HepG2 (cell line): ENCODE measurements at regions not wholly inside any gene's neighbourhood (a gene's known extent, or its start where the extent isn't known, plus 50 kb on each side); places are given as distances from the start of the nearest gene placed in this dataset.

Experiments used
- ATAC-seq: fragments of 200-7000 bp; cut with Tn5 transposase; 3 replicates; pipeline ENCODE4 v1.9.1; 2020; ENCODE audit warnings: mild to moderate bottlenecking, moderate library complexity
- BruUV-seq: library from RNA; stranded (reverse); fragments of 400-500 nt; replicated peaks from 2 replicates; lab custom pipeline; 2021; lab: Mats Ljungman, UMichigan
- CTCF ChIA-PET: fragments of 300-600 bp; formaldehyde crosslinking; extraction: SDS; loops from one replicate; lab custom pipeline; 2021; ENCODE audit warnings: low total read pairs, inconsistent platforms, low intra/inter-chr PET ratio; lab: Yijun Ruan, JAX
- POLR2A ChIA-PET: fragments of 350-600 bp; sonication (Branson Sonifier 250); formaldehyde crosslinking; loops from one replicate; lab custom pipeline; 2020; ENCODE audit warnings: antibody characterized with exemption, inconsistent platforms; lab: Yijun Ruan, JAX
- DNase-seq: peaks from one replicate; pipeline ENCODE4 v3.0.0-alpha.2; 2015; ENCODE audit warnings: low spot score
- FAIRE-seq: peaks from 3 replicates; lab custom pipeline; 2011; peaks lifted over from hg19 to GRCh38; lab: Jason Lieb, UNC
- H2AFZ ChIP-seq: one replicate; pipeline ENCODE4 v1.6.1; 2011; ENCODE audit warnings: low read length, inconsistent platforms
- H3K27ac ChIP-seq: fragments of 300-600 bp; 3 replicates; pipeline ENCODE4 v1.8.0; 2011; ENCODE audit warnings: mixed run types, mild to moderate bottlenecking, mixed read lengths, low read length, inconsistent platforms; ENCODE audit not compliant: insufficient read depth; ENCODE audit errors: extremely low read length
- H3K27me3 ChIP-seq, 2 experiments: fragments of 200-600 bp in 1 of 2; 2 replicates in 1 of 2; 3 replicates in 1 of 2; pipeline versions ENCODE4 v1.6.0 to v1.8.0; 2011; ENCODE audit warnings: low read length in 2 of 2, mild to moderate bottlenecking in 2 of 2, moderate library complexity in 2 of 2, inconsistent platforms in 1 of 2; ENCODE audit not compliant: insufficient read depth in 2 of 2, control insufficient read depth in 1 of 2
- H3K36me3 ChIP-seq, 2 experiments: fragments of 200-600 bp in 1 of 2; replicated peaks in 1 of 2; 2 replicates in 1 of 2; 3 replicates in 1 of 2; pipeline versions ENCODE4 v1.5.1 to v1.8.0; 2011; ENCODE audit warnings: low read length in 2 of 2, inconsistent platforms in 1 of 2; ENCODE audit not compliant: insufficient read depth in 2 of 2, control insufficient read depth in 1 of 2
- H3K4me1 ChIP-seq: 2 replicates; pipeline ENCODE4 v1.5.1; 2012; ENCODE audit warnings: low read length, inconsistent platforms; ENCODE audit not compliant: insufficient read depth
- H3K4me2 ChIP-seq: 2 replicates; pipeline ENCODE4 v1.6.0; 2011; ENCODE audit warnings: low read depth, low read length, inconsistent platforms
- H3K4me3 ChIP-seq, 3 experiments: fragments of 200-600 bp in 1 of 3; sonication (generic), shearing (Covaris generic) in 1 of 3; replicated peaks in 1 of 3; 2 replicates each; pipeline ENCODE4 v1.5.1; 2011 to 2016; ENCODE audit warnings: low read length in 3 of 3, inconsistent platforms in 2 of 3, low read depth in 2 of 3, mild to moderate bottlenecking in 2 of 3, control low read depth in 1 of 3, mixed read lengths in 1 of 3; ENCODE audit not compliant: insufficient read depth in 1 of 3
- H3K79me2 ChIP-seq: one replicate; pipeline ENCODE4 v1.6.1; 2011; ENCODE audit warnings: low read length, inconsistent platforms; ENCODE audit not compliant: insufficient read depth
- H3K9ac ChIP-seq: 2 replicates; pipeline ENCODE4 v1.6.0; 2011; ENCODE audit warnings: mild to moderate bottlenecking, low read depth, low read length, inconsistent platforms; ENCODE audit not compliant: insufficient read depth
- H3K9me3 ChIP-seq: 2 replicates; pipeline ENCODE4 v1.5.1; 2012; ENCODE audit warnings: mild to moderate bottlenecking, low read length
- H4K20me1 ChIP-seq: 2 replicates; pipeline ENCODE4 v1.6.0; 2011; ENCODE audit warnings: inconsistent platforms, mild to moderate bottlenecking, low read length, moderate library complexity; ENCODE audit not compliant: insufficient read depth
- GATAD1 ChIP-seq: IDR thresholded peaks from 2 replicates; pipeline ENCODE4 v1.6.1; 2016; ENCODE audit warnings: missing genetic modification reagents, missing compliant biosample characterization
- NR2F2 ChIP-seq: IDR thresholded peaks from 2 replicates; pipeline ENCODE4 v1.6.1; 2012; ENCODE audit warnings: low read depth, inconsistent platforms, borderline replicate concordance
- RBM22 ChIP-seq: fragments of 200-400 bp; formaldehyde crosslinking; optimal IDR thresholded peaks from 2 replicates; pipeline ENCODE3; 2017; ENCODE audit warnings: mild to moderate bottlenecking, low read length, moderate library complexity
- ZEB1 ChIP-seq: IDR thresholded peaks from 2 replicates; pipeline ENCODE4 v1.6.1; 2012; ENCODE audit warnings: mild to moderate bottlenecking, low read depth, inconsistent platforms; ENCODE audit not compliant: insufficient replicate concordance
- ZNF260 ChIP-seq: sonication (generic); formaldehyde crosslinking; IDR thresholded peaks from 2 replicates; pipeline ENCODE4 v1.4.0; 2020; ENCODE audit warnings: missing genetic modification reagents, low read depth, mild to moderate bottlenecking, borderline replicate concordance
- ZNF546 ChIP-seq: sonication (generic); formaldehyde crosslinking; conservative IDR thresholded peaks from 2 replicates; pipeline ENCODE4 v1.8.1; 2023; ENCODE audit warnings: mild to moderate bottlenecking, missing genetic modification reagents
- ZNF605 ChIP-seq: sonication (generic); formaldehyde crosslinking; IDR thresholded peaks from 2 replicates; pipeline ENCODE4 v1.8.0; 2022; ENCODE audit warnings: mild to moderate bottlenecking, missing genetic modification reagents
- WGBS: methylation state at CpG from one replicate; pipeline ENCODE4 v1.1.6; 2017; ENCODE audit warnings: low lambda C conversion rate; 5-methylcytosine and 5-hydroxymethylcytosine counted together
- in situ Hi-C: cut with HindIII; loops from 2 replicates; pipeline ENCODE4 v1.10.0; 2017; ENCODE audit warnings: low pct_unique_long_range_greater_than_20kb; ENCODE audit not compliant: extremely low pct_ligation_motif_present
- intact Hi-C: fragments of 100-400 bp; cut with micrococcal nuclease; formaldehyde crosslinking; loops from one replicate; pipeline ENCODE4 v1.10.0; 2022; ENCODE audit not compliant: unreplicated experiment
- TF ChIP-seq, protein P1 (sequence below): sonication (generic); formaldehyde crosslinking; IDR thresholded peaks from 2 replicates; pipeline ENCODE4 v1.9.0; 2021; ENCODE audit warnings: missing genetic modification reagents, mild to moderate bottlenecking, borderline replicate concordance
- TF ChIP-seq, protein P2 (sequence below): sonication (generic); formaldehyde crosslinking; IDR thresholded peaks from 2 replicates; pipeline ENCODE4 v1.8.0; 2023; ENCODE audit warnings: mild to moderate bottlenecking, missing genetic modification reagents
- TF ChIP-seq, protein P3 (sequence below): sonication (generic); formaldehyde crosslinking; IDR thresholded peaks from 2 replicates; pipeline ENCODE4 v1.4.0; 2020; ENCODE audit warnings: mild to moderate bottlenecking, missing genetic modification reagents
- TF ChIP-seq, protein P4 (sequence below): sonication (generic); formaldehyde crosslinking; IDR thresholded peaks from 2 replicates; pipeline ENCODE4 v1.4.0; 2020; ENCODE audit warnings: missing genetic modification reagents
- TF ChIP-seq, protein P5 (sequence below): sonication (generic); formaldehyde crosslinking; conservative IDR thresholded peaks from 2 replicates; pipeline ENCODE4 v1.4.0; 2020; ENCODE audit warnings: missing genetic modification reagents

DNA sequence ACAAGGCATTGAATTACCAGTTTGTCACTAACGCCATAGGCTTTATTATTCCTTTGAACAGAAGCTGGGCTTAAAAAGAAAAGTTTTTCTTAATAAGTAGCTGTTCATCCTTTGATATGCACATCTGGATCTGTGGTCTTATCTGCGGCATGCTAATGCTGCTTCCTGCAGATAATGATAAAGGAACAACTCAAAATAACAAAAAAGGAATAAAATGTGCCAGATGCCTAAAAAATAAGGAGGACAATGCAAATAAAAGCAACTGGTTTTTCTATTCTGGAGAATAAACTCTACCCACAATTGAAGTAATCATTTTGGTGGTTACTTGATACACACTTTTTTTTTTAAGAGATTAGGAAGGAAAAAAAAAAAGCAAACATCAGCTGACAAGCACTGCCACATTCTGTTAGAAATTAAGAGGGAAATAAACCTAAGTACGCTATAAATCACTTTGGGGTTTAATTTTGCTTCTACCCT is 156.8 kb upstream of the SALL4 start:
- in situ Hi-C loops, result no loop called here
- no peaks in the 10 kb centered on the region for H3K79me2 ChIP-seq
- no peak overlapping the region for H3K4me2 ChIP-seq
- FAIRE-seq, result no peak
- DNase-seq, result no peak
- H2AFZ ChIP-seq, result no peak overlapping the region
- CTCF ChIA-PET, result no interaction called here
- H3K27me3 ChIP-seq, result 0 out of 5 replicates have a peak, but pooled peaks cover 0 to 6% of the 10 kb centered on the region in 2 experiments
- H4K20me1 ChIP-seq, result no peaks in the 10 kb centered on the region
- no peak overlapping the region for H3K9ac ChIP-seq
- H3K4me1 ChIP-seq, result peaks cover 15% of the 10 kb centered on the region
- POLR2A ChIA-PET, result no interaction called here
- no peaks in the 10 kb centered on the region for H3K36me3 ChIP-seq
- H3K4me3 ChIP-seq, result no peak overlapping the region
- 63% methylated on average over 3 of the region's 3 CpGs for WGBS
- no peak overlapping the region for H3K27ac ChIP-seq
- BruUV-seq, result no TSS peak
- intact Hi-C loops, result no loop called here
- no peaks in the 10 kb centered on the region for H3K9me3 ChIP-seq
- no peak for ATAC-seq
- TF ChIP-seq NR2F2, result no peak
- TF ChIP-seq GATAD1 (CRISPR knock-in tag), result no peak
- TF ChIP-seq, protein P1, sequence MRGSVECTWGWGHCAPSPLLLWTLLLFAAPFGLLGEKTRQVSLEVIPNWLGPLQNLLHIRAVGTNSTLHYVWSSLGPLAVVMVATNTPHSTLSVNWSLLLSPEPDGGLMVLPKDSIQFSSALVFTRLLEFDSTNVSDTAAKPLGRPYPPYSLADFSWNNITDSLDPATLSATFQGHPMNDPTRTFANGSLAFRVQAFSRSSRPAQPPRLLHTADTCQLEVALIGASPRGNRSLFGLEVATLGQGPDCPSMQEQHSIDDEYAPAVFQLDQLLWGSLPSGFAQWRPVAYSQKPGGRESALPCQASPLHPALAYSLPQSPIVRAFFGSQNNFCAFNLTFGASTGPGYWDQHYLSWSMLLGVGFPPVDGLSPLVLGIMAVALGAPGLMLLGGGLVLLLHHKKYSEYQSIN (CRISPR knock-in tag), result no peak
- TF ChIP-seq, protein P2, sequence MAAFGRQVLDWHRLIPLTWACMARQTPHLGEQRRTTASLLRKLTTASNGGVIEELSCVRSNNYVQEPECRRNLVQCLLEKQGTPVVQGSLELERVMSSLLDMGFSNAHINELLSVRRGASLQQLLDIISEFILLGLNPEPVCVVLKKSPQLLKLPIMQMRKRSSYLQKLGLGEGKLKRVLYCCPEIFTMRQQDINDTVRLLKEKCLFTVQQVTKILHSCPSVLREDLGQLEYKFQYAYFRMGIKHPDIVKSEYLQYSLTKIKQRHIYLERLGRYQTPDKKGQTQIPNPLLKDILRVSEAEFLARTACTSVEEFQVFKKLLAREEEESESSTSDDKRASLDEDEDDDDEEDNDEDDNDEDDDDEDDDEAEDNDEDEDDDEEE (CRISPR knock-in tag), result no peak
- no peak for TF ChIP-seq RBM22
- TF ChIP-seq, protein P3, sequence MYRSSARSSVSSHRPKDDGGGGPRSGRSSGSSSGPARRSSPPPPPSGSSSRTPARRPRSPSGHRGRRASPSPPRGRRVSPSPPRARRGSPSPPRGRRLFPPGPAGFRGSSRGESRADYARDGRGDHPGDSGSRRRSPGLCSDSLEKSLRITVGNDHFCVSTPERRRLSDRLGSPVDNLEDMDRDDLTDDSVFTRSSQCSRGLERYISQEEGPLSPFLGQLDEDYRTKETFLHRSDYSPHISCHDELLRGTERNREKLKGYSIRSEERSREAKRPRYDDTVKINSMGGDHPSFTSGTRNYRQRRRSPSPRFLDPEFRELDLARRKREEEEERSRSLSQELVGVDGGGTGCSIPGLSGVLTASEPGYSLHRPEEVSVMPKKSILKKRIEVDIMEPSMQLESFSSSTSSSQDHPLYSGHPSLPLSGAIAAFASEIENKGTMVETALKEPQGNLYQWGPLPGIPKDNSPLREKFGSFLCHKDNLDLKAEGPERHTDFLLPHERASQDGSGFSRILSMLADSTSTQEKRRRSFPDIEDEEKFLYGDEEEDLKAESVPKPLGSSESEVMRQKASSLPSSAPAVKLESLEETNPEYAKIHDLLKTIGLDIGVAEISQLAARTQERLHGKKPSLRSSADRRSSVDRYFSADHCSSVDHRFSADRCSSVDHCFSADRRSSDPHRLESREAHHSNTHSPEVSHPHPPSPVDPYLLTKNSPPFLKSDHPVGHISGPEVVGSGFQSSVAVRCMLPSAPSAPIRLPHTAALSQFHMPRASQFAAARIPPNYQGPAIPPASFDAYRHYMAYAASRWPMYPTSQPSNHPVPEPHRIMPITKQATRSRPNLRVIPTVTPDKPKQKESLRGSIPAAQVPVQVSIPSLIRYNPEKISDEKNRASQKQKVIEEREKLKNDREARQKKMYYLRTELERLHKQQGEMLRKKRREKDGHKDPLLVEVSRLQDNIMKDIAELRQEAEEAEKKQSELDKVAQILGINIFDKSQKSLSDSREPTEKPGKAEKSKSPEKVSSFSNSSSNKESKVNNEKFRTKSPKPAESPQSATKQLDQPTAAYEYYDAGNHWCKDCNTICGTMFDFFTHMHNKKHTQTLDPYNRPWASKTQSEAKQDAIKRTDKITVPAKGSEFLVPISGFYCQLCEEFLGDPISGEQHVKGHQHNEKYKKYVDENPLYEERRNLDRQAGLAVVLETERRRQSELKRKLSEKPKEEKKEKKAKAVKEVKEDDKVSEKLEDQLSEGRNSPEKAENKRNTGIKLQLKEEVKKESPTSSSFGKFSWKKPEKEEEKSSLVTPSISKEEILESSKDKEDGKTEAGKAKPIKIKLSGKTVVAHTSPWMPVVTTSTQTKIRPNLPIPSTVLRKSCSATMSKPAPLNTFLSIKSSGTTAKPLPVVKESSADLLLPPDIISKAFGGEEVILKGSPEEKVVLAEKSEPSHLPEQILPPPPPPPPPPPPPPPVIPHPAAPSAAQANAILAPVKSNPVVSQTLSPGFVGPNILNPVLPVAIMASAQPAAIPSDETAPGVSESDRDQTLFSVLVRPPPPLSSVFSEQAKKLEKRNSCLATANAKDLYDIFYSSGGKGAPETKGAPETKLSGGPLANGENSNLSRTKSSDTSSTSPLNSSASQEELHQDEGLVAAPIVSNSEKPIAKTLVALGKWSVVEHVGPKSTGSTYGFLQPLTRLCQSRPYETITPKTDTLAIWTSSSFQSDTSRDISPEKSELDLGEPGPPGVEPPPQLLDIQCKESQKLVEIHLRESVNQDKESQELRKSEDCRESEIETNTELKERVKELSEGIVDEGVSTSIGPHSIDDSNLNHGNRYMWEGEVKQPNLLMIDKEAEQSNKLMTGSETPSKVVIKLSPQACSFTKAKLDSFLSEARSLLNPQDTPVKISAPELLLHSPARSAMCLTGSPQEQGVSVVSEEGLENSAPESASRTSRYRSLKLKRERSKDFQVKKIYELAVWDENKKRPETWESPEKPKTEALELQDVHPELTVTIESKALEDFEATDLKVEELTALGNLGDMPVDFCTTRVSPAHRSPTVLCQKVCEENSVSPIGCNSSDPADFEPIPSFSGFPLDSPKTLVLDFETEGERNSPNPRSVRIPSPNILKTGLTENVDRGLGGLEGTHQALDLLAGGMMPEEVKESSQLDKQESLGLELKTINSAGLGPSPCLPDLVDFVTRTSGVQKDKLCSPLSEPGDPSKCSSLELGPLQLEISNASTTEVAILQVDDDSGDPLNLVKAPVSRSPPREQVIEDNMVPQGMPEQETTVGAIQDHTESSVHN (CRISPR knock-in tag), result no peak
- TF ChIP-seq, protein P4, sequence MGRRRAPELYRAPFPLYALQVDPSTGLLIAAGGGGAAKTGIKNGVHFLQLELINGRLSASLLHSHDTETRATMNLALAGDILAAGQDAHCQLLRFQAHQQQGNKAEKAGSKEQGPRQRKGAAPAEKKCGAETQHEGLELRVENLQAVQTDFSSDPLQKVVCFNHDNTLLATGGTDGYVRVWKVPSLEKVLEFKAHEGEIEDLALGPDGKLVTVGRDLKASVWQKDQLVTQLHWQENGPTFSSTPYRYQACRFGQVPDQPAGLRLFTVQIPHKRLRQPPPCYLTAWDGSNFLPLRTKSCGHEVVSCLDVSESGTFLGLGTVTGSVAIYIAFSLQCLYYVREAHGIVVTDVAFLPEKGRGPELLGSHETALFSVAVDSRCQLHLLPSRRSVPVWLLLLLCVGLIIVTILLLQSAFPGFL, result no peak
- TF ChIP-seq, protein P5, sequence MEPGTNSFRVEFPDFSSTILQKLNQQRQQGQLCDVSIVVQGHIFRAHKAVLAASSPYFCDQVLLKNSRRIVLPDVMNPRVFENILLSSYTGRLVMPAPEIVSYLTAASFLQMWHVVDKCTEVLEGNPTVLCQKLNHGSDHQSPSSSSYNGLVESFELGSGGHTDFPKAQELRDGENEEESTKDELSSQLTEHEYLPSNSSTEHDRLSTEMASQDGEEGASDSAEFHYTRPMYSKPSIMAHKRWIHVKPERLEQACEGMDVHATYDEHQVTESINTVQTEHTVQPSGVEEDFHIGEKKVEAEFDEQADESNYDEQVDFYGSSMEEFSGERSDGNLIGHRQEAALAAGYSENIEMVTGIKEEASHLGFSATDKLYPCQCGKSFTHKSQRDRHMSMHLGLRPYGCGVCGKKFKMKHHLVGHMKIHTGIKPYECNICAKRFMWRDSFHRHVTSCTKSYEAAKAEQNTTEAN, result no peak
- TF ChIP-seq ZNF260 (CRISPR knock-in tag), result no peak
- no peak for TF ChIP-seq ZNF546
- TF ChIP-seq ZEB1, result no peak
- no peak for TF ChIP-seq ZNF605 (CRISPR knock-in tag)
